Endothelial cell of umbilical vein (primary cell): ENCODE measurements at regions not wholly inside any gene's neighbourhood (a gene's known extent, or its start where the extent isn't known, plus 50 kb on each side); places are given as distances from the start of the nearest gene placed in this dataset.

Experiments
- BruUV-seq: library from RNA; stranded (reverse); fragments of 400-500 nt; replicated peaks from 2 replicates; lab custom pipeline; 2021; lab: Mats Ljungman, UMichigan
- CTCF ChIA-PET: fragments of 300-600, 350-600 bp; sonication (Branson Sonifier 250); formaldehyde crosslinking; loops from one replicate; lab custom pipeline; 2021; ENCODE audit warnings: antibody characterized with exemption, inconsistent platforms; lab: Charles Lee
- POLR2A ChIA-PET: fragments of 300-600, 350-600 bp; sonication (Branson Sonifier 250); formaldehyde crosslinking; loops from one replicate; lab custom pipeline; 2021; ENCODE audit warnings: antibody characterized with exemption, inconsistent platforms; lab: Charles Lee
- DNase-seq: peaks from one replicate; pipeline ENCODE4 v3.0.0-alpha.2; 2011; ENCODE audit warnings: low read depth, low spot score
- FAIRE-seq: peaks from 2 replicates; lab custom pipeline; 2011; peaks lifted over from hg19 to GRCh38; lab: Jason Lieb, UNC
- H2AFZ ChIP-seq: 2 replicates; pipeline ENCODE4 v1.6.0; 2012; ENCODE audit warnings: low read depth, low read length, control low read depth, inconsistent platforms
- H3K27ac ChIP-seq: 2 replicates; pipeline ENCODE4 v1.5.1; 2011; ENCODE audit warnings: low read depth, mild to moderate bottlenecking, control low read depth, low read length, moderate library complexity; ENCODE audit not compliant: insufficient read depth
- H3K27me3 ChIP-seq, 2 experiments: 2 replicates each; pipeline versions ENCODE4 v1.6.0 to v1.6.1; 2011; ENCODE audit warnings: low read length in 2 of 2, mixed read lengths in 1 of 2; ENCODE audit not compliant: control insufficient read depth in 2 of 2, insufficient read depth in 2 of 2
- H3K36me3 ChIP-seq, 2 experiments: 2 replicates in 1 of 2; 3 replicates in 1 of 2; pipeline ENCODE4 v1.5.1; 2011; ENCODE audit warnings: low read length in 2 of 2, mild to moderate bottlenecking in 1 of 2, moderate library complexity in 1 of 2; ENCODE audit not compliant: control insufficient read depth in 2 of 2, insufficient read depth in 2 of 2; ENCODE audit errors: extremely low read depth in 1 of 2
- H3K4me1 ChIP-seq: 3 replicates; pipeline ENCODE4 v1.5.1; 2011; ENCODE audit warnings: mild to moderate bottlenecking, low read length; ENCODE audit not compliant: control insufficient read depth, insufficient read depth; ENCODE audit errors: extremely low read depth
- H3K4me2 ChIP-seq: 2 replicates; pipeline ENCODE4 v1.6.1; 2011; ENCODE audit warnings: low read length, control low read depth, mixed read lengths; ENCODE audit not compliant: insufficient read depth
- H3K4me3 ChIP-seq, 3 experiments: fragments of 200-600 bp in 1 of 3; sonication (generic), shearing (Covaris generic) in 1 of 3; replicated peaks in 1 of 3; 2 replicates each; pipeline ENCODE4 v1.5.1; 2011 to 2016; ENCODE audit warnings: control low read depth in 3 of 3, low read length in 3 of 3, mild to moderate bottlenecking in 2 of 3, inconsistent platforms in 1 of 3, low read depth in 1 of 3, moderate library complexity in 1 of 3; ENCODE audit not compliant: insufficient read depth in 1 of 3
- H3K79me2 ChIP-seq: 2 replicates; pipeline ENCODE4 v1.6.0; 2012; ENCODE audit warnings: low read length, inconsistent platforms; ENCODE audit not compliant: control insufficient read depth, insufficient read depth
- H3K9ac ChIP-seq: replicated peaks from 2 replicates; pipeline ENCODE3; 2011; ENCODE audit warnings: low read length, control low read depth; ENCODE audit not compliant: insufficient read depth; ENCODE audit errors: extremely low read depth
- H3K9me1 ChIP-seq: replicated peaks from 3 replicates; pipeline ENCODE4 v1.6.0; 2011; ENCODE audit warnings: mild to moderate bottlenecking, low read length; ENCODE audit not compliant: control insufficient read depth, insufficient read depth; ENCODE audit errors: extremely low read depth
- H3K9me3 ChIP-seq: replicated peaks from 2 replicates; pipeline ENCODE4 v1.5.1; 2012; ENCODE audit warnings: low read length, inconsistent platforms; ENCODE audit not compliant: control insufficient read depth, insufficient read depth
- H4K20me1 ChIP-seq: replicated peaks from 2 replicates; pipeline ENCODE3; 2011; ENCODE audit warnings: mild to moderate bottlenecking, low read length; ENCODE audit not compliant: control insufficient read depth, insufficient read depth; ENCODE audit errors: extremely low read depth
- CTCF ChIP-seq, 2 donors: IDR thresholded peaks; 1 replicate in 1 of 2; 2 replicates in 1 of 2; pipeline ENCODE4 v1.5.1; 2011; ENCODE audit warnings: low read length in 2 of 2, mild to moderate bottlenecking in 2 of 2, moderate library complexity in 2 of 2, control low read depth in 1 of 2, inconsistent platforms in 1 of 2, low read depth in 1 of 2; ENCODE audit not compliant: insufficient read depth in 1 of 2; ENCODE audit errors: extremely low read depth in 1 of 2
- EZH2 ChIP-seq: IDR thresholded peaks from 2 replicates; pipeline ENCODE4 v1.6.1; 2012; ENCODE audit warnings: borderline replicate concordance, low read depth, mild to moderate bottlenecking, moderate library complexity, low read length, inconsistent platforms; ENCODE audit not compliant: severe bottlenecking
- FOS ChIP-seq: IDR thresholded peaks from 2 replicates; pipeline ENCODE4 v1.6.1; 2011; ENCODE audit warnings: mild to moderate bottlenecking, low read length, moderate library complexity, borderline replicate concordance; ENCODE audit not compliant: insufficient read depth
- GATA2 ChIP-seq: IDR thresholded peaks from 2 replicates; pipeline ENCODE4 v1.7.0; 2011; ENCODE audit warnings: low read depth, mild to moderate bottlenecking, moderate library complexity, mixed read lengths, low read length; ENCODE audit not compliant: insufficient read length, insufficient read depth
- JUN ChIP-seq: IDR thresholded peaks from 2 replicates; pipeline ENCODE4 v1.6.1; 2011; ENCODE audit warnings: borderline replicate concordance, low read depth; ENCODE audit not compliant: insufficient read length, insufficient read depth
- MAX ChIP-seq: IDR thresholded peaks from 2 replicates; pipeline ENCODE4 v1.6.1; 2011; ENCODE audit not compliant: insufficient read depth, insufficient read length
- MYC ChIP-seq: IDR thresholded peaks from one replicate; pipeline ENCODE4 v1.6.1; 2011; ENCODE audit warnings: mild to moderate bottlenecking, low read depth, low read length
- POLR2A ChIP-seq: IDR thresholded peaks from 2 replicates; pipeline ENCODE4 v1.6.1; 2012; ENCODE audit warnings: low read depth, mild to moderate bottlenecking, control low read depth, low read length
- POLR2AphosphoS5 ChIP-seq: IDR thresholded peaks from 2 replicates; pipeline ENCODE4 v1.6.1; 2012; ENCODE audit warnings: low read depth, mild to moderate bottlenecking, control low read depth, low read length, moderate library complexity; ENCODE audit not compliant: insufficient read depth
- dilution Hi-C: fragments of 300-500 bp; cut with MboI; formaldehyde crosslinking; loops from one replicate; pipeline ENCODE4 v1.15.0; 2019; ENCODE audit warnings: low sequenced_read_pairs; ENCODE audit not compliant: extremely low pct_ligation_motif_present
- intact Hi-C: fragments of 100-400 bp; cut with micrococcal nuclease; formaldehyde crosslinking; loops from one replicate; pipeline ENCODE4 v1.10.0; 2022

GRCh38 chr6:88458662-88459061 lies 292.5 kb upstream of the CNR1 start:
- no peaks in the 10 kb centered on the region for H3K79me2 ChIP-seq
- H3K4me2 ChIP-seq = no peak overlapping the region
- no peaks in the 10 kb centered on the region for H3K9me3 ChIP-seq
- FAIRE-seq = no peak
- TF ChIP-seq MAX = no peak
- TF ChIP-seq GATA2 = no peak
- TF ChIP-seq CTCF (IDR thresholded peaks at IDR 0.05; ENCODE audit: extremely low read depth in 1 of 2, insufficient read depth in 1 of 2, low read depth in 1 of 2, low read length in 2 of 2) = no peak
- no peak overlapping the region for H3K27ac ChIP-seq
- intact Hi-C loops = no loop called here
- ChIA-PET POLR2A (no interaction called here), CTCF (interaction anchor here (1.1 kb wide), 1 partner anchor 412 kb away, joined by 3 read pairs; no protein-coding TSS in a partner anchor)
- H4K20me1 ChIP-seq = no peaks in the 10 kb centered on the region
- BruUV-seq = no TSS peak
- no peak overlapping the region for H3K4me3 ChIP-seq
- no peaks in the 10 kb centered on the region for H3K36me3 ChIP-seq
- H3K27me3 ChIP-seq = no peaks in the 10 kb centered on the region
- no peaks in the 10 kb centered on the region for H3K4me1 ChIP-seq
- no peak for DNase-seq
- H2AFZ ChIP-seq = no peak overlapping the region
- H3K9ac ChIP-seq = no peak overlapping the region
- H3K9me1 ChIP-seq = no peaks in the 10 kb centered on the region
- dilution Hi-C loops = loop anchor here (25.0 kb wide), 1 partner anchor 521 kb away; no protein-coding TSS in a partner anchor

- no peaks in the 10 kb centered on the region for H3K27me3 ChIP-seq
- ChIA-PET CTCF (no interaction called here), POLR2A (no interaction called here)
- H4K20me1 ChIP-seq = no peaks in the 10 kb centered on the region
- H3K9me1 ChIP-seq = no peaks in the 10 kb centered on the region
- no peak for FAIRE-seq
- intact Hi-C loops (no loop called here), dilution Hi-C loops (loop anchor here (25.0 kb wide), 1 partner anchor 519 kb away; no protein-coding TSS in a partner anchor)
- no TSS peak for BruUV-seq
- H3K9ac ChIP-seq = no peak overlapping the region
- DNase-seq = no peak
- no peaks in the 10 kb centered on the region for H3K79me2 ChIP-seq
- H3K27ac ChIP-seq = no peak overlapping the region
- no peak overlapping the region for H3K4me2 ChIP-seq
- H3K4me3 ChIP-seq = no peak overlapping the region
- no peaks in the 10 kb centered on the region for H3K9me3 ChIP-seq
- no peaks in the 10 kb centered on the region for H3K36me3 ChIP-seq
- TF ChIP-seq FOS (no peak), GATA2 (no peak), JUN (no peak), MAX (no peak), EZH2 (no peak), MYC (no peak), CTCF (IDR thresholded peaks at IDR 0.05; ENCODE audit: extremely low read depth in 1 of 2, insufficient read depth in 1 of 2, low read depth in 1 of 2, low read length in 2 of 2) (no peak), POLR2AphosphoS5 (no peak), POLR2A (no peak)
- no peaks in the 10 kb centered on the region for H3K4me1 ChIP-seq
- H2AFZ ChIP-seq = no peak overlapping the region
Measured at GRCh38 chr6:88456221-88456859, 290.2 kb upstream of the CNR1 start.
